Gastroesophageal sphincter (tissue), 4 donors: ENCODE measurements at regions not wholly inside any gene's neighbourhood (a gene's known extent, or its start where the extent isn't known, plus 50 kb on each side); places are given as distances from the start of the nearest gene placed in this dataset.
"Not testable (repeated sequence)": the region's sequence is repeated elsewhere in the genome, so short reads cannot be mapped to it uniquely, and the experiment has no call there.

Experiments
- ATAC-seq: fragments of 150-250 bp; one replicate; pipeline ENCODE4 v1.9.1; 2016; ENCODE audit warnings: mild to moderate bottlenecking, moderate library complexity
- H3K27ac ChIP-seq, 4 donors: fragments of 200-600 bp; sonication (generic) in 3 of 4; 1 replicate in 3 of 4; 2 replicates in 1 of 4; pipeline ENCODE4 v1.5.1; 2016 to 2019
- H3K27me3 ChIP-seq: fragments of 200-600 bp; sonication (generic); one replicate; pipeline ENCODE4 v1.5.1; 2019
- H3K36me3 ChIP-seq, 2 donors: fragments of 200-600 bp; sonication (generic); one replicate each; pipeline ENCODE4 v1.5.1; 2019; ENCODE audit warnings: control low read depth in 1 of 2
- H3K4me1 ChIP-seq, 3 donors: fragments of 200-600 bp; sonication (generic); 1 replicate in 2 of 3; 2 replicates in 1 of 3; pipeline ENCODE4 v1.5.1; 2016 to 2019; ENCODE audit warnings: control low read depth in 2 of 3
- H3K4me3 ChIP-seq, 2 donors: fragments of 200-600 bp; sonication (generic); one replicate each; pipeline ENCODE4 v1.5.1; 2019; ENCODE audit warnings: mild to moderate bottlenecking in 1 of 2, moderate library complexity in 1 of 2
- H3K9me3 ChIP-seq, 3 donors: fragments of 200-600 bp; sonication (generic); one replicate each; pipeline ENCODE4 v1.5.1; 2017 to 2019; ENCODE audit warnings: control low read depth in 2 of 3
- EP300 ChIP-seq: sonication (generic); formaldehyde crosslinking; IDR thresholded peaks from one replicate; pipeline ENCODE4 v1.6.1; 2017; ENCODE audit warnings: antibody characterized with exemption, mild to moderate bottlenecking
- POLR2A ChIP-seq, 2 donors: fragments of 450-650 bp; IDR thresholded peaks; one replicate each; pipeline ENCODE4 v1.6.1; 2017; ENCODE audit warnings: antibody characterized with exemption in 2 of 2, mild to moderate bottlenecking in 2 of 2, moderate library complexity in 1 of 2
- POLR2AphosphoS5 ChIP-seq: sonication (generic); formaldehyde crosslinking; IDR thresholded peaks from one replicate; pipeline ENCODE4 v1.6.1; 2017; ENCODE audit warnings: antibody characterized with exemption
- WGBS, 2 donors: methylation state at CpG; one replicate each; pipeline ENCODE4 v1.1.5; 2018; ENCODE audit warnings: low coverage in 1 of 2; 5-methylcytosine and 5-hydroxymethylcytosine counted together
- TF ChIP-seq, protein P1 (sequence below), 4 experiments: fragments of 200-600 bp in 2 of 4; fragments of 450-650 bp in 2 of 4; sonication (generic) in 1 of 4; IDR thresholded peaks; one replicate each; pipeline ENCODE4 v1.5.1; 2017 to 2019; ENCODE audit warnings: antibody characterized with exemption in 4 of 4, mild to moderate bottlenecking in 2 of 4, moderate library complexity in 2 of 4

DNA sequence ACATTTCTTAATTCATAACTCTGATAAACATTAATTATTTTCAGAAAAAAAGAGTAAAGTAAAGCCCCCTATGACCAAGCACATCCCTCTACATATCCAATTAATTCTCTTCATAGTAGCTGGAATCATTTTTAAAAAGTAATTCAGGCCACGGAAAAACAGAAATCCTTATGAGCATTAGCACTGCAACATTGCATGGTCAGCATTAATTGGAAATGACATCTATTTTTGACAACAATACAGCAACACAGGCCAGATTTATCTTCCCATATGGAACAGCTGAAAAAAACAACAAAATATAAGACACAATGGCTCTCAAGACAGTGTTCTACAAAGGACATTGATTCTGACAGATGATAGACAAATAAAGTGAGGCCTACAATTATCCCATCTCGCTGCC lies 236.6 kb downstream of the TMA16 start:
- Histone ChIP-seq H3K36me3 (no peaks in the 10 kb centered on the region), H3K27ac (no peak overlapping the region), H3K9me3 (peaks cover 0 to 5% (median 0%) of the 10 kb centered on the region in 3 donors), H3K27me3 (no peaks in the 10 kb centered on the region), H3K4me3 (no peak overlapping the region), H3K4me1 (no peaks in the 10 kb centered on the region)
- 75 to 88% methylated on average over 1 to 2 of the region's 2 CpGs for WGBS, 2 donors
- no peak for ATAC-seq
- no peak for TF ChIP-seq EP300
- TF ChIP-seq, protein P1, sequence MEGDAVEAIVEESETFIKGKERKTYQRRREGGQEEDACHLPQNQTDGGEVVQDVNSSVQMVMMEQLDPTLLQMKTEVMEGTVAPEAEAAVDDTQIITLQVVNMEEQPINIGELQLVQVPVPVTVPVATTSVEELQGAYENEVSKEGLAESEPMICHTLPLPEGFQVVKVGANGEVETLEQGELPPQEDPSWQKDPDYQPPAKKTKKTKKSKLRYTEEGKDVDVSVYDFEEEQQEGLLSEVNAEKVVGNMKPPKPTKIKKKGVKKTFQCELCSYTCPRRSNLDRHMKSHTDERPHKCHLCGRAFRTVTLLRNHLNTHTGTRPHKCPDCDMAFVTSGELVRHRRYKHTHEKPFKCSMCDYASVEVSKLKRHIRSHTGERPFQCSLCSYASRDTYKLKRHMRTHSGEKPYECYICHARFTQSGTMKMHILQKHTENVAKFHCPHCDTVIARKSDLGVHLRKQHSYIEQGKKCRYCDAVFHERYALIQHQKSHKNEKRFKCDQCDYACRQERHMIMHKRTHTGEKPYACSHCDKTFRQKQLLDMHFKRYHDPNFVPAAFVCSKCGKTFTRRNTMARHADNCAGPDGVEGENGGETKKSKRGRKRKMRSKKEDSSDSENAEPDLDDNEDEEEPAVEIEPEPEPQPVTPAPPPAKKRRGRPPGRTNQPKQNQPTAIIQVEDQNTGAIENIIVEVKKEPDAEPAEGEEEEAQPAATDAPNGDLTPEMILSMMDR (IDR thresholded peaks at IDR 0.05), result no peak
- no peak for TF ChIP-seq POLR2A (IDR thresholded peaks at IDR 0.05)
- no peak for TF ChIP-seq POLR2AphosphoS5

DNA sequence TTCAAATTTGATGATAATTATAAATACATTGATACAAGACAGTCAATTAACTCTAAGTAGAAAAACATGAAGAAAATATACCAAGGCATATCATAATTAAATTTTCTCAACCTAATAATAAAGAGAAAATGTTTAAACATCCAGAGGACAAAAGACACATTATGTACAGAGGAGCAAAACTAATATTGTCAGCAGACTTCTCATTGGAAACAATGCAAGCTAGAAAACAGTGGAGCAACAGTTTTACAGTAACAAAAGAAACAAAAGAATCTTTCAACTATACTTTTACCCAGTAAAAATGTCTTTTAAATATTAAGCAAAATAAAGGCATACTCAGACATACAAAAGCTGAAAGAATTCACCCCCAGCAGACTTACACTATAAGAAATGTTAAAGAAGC lies 238.0 kb downstream of the TMA16 start:
- TF ChIP-seq EP300 (no peak), POLR2AphosphoS5 (no peak), POLR2A (IDR thresholded peaks at IDR 0.05) (no peak)
- TF ChIP-seq, protein P1 (IDR thresholded peaks at IDR 0.05), result no peak
- no peaks in the 10 kb centered on the region for H3K27me3 ChIP-seq
- no peak for ATAC-seq
- H3K4me1 ChIP-seq, result no peaks in the 10 kb centered on the region
- H3K27ac ChIP-seq, result no peak overlapping the region
- no peak overlapping the region for H3K4me3 ChIP-seq
- no peaks in the 10 kb centered on the region for H3K36me3 ChIP-seq
- peaks cover 0 to 5% (median 0%) of the 10 kb centered on the region in 3 donors for H3K9me3 ChIP-seq

DNA sequence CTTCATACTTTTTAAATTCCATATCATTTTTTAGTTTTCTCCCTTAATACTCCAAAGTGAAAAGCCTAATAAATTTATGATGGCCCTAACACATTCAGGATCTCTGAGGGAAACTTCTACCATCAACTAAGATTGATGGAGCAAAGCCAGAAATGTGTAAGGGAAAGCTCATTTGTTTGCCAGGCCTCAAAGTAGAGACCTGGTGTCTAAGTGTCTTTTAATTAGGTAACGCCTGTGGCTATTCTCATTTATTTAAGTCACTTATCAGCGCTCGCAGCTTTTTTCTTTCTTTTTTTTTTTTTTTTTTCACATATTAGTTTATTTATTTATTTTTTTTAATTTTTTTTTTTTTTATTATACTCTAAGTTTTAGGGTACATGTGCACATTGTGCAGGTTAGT lies 242.4 kb downstream of the TMA16 start:
- TF ChIP-seq, protein P1 (IDR thresholded peaks at IDR 0.05), result no peak
- H3K4me3 ChIP-seq, result no peak overlapping the region
- WGBS, 2 donors, result 48 to 90% methylated on average over 2 to 3 of the region's 3 CpGs

DNA sequence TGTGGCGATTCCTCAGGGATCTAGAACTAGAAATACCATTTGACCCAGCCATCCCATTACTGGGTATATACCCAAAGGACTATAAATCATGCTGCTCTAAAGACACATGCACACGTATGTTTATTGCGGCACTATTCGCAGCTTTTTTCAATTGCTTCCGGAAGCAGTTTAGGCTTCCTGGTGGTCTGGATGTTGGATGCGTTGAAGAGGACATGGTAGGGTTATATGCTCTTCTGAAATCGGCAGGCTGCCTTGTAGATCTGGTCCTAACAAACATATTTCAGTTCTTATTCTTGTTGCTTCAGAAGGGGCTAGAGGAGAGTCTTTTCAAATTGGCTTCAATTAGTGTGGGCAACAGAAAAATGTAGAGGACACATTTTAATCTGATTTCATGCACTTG lies 243.4 kb downstream of the TMA16 start:
- H3K9me3 ChIP-seq, ATAC-seq, H3K27ac ChIP-seq, H3K36me3 ChIP-seq, H3K4me3 ChIP-seq, H3K4me1 ChIP-seq, H3K27me3 ChIP-seq: not testable (repeated sequence)
- 40 to 96% methylated on average over 1 to 4 of the region's 7 CpGs for WGBS, 2 donors

More for the DNA sequence above, 242.4 kb downstream of the TMA16 start:
- no peak for ATAC-seq
- Histone ChIP-seq H3K27ac (no peak overlapping the region), H3K9me3 (peaks cover 0 to 5% (median 0%) of the 10 kb centered on the region in 3 donors), H3K36me3 (no peaks in the 10 kb centered on the region), H3K4me1 (no peaks in the 10 kb centered on the region), H3K27me3 (no peaks in the 10 kb centered on the region)

DNA sequence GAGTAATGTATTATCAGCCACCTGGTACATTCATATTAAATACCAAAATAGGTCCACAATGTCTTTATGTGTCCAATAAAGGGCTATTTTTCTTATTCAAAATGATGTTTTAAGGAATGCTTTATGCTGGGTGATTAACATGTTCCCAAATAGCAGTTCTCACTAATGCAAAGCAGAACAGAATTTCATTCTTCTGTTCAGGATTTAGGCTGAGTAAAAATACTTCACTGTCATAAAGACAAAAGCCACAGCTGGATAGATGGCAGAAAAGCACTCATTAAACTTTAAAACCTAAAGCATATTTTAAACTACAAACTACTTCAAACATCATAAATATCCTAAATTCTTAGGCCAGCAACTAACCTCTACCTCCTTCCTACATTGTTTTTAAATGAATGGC lies 244.0 kb downstream of the TMA16 start:
- no peaks in the 10 kb centered on the region for H3K4me1 ChIP-seq
- H3K9me3 ChIP-seq, result no peaks in the 10 kb centered on the region
- TF ChIP-seq POLR2AphosphoS5 (no peak), EP300 (no peak), POLR2A (IDR thresholded peaks at IDR 0.05) (no peak)
- TF ChIP-seq, protein P1 (IDR thresholded peaks at IDR 0.05), result no peak
- no peak for ATAC-seq
- no peak overlapping the region for H3K4me3 ChIP-seq
- H3K27me3 ChIP-seq, result no peaks in the 10 kb centered on the region
- H3K27ac ChIP-seq, result no peak overlapping the region
- H3K36me3 ChIP-seq, result no peaks in the 10 kb centered on the region

DNA sequence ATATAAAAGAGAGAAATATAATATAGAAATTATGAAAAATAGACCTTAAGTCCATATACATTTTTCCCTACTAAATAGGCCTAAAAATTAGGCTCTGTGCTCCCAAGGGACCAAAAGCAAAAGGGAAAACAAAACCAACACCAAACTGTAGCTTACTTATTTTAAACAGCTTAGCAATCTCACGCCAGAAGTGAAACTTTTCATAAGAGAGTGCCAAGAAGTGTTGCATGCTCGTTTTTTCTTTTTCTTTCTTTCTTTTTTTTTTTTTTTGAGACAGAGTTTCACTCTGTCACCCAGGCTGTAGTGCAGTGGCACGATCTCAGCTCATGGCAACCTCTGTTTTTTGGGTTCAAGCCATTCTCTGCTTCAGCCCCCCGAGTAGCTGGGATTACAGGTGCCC lies 250.4 kb downstream of the TMA16 start:
- H3K27me3 ChIP-seq, result no peaks in the 10 kb centered on the region
- WGBS, 2 donors, result 37 to 57% methylated on average over 3 to 4 of the region's 4 CpGs
- no peaks in the 10 kb centered on the region for H3K36me3 ChIP-seq
- no peak for ATAC-seq
- H3K27ac ChIP-seq, result no peak overlapping the region
- H3K9me3 ChIP-seq, result no peaks in the 10 kb centered on the region
- TF ChIP-seq POLR2AphosphoS5, result no peak
- TF ChIP-seq EP300, result no peak
- no peak for TF ChIP-seq POLR2A (IDR thresholded peaks at IDR 0.05)
- TF ChIP-seq, protein P1 (IDR thresholded peaks at IDR 0.05), result no peak
- H3K4me1 ChIP-seq, result no peaks in the 10 kb centered on the region
- H3K4me3 ChIP-seq, result no peak overlapping the region
